ENCODE measurements at regions not wholly inside any gene's neighbourhood (a gene's known extent, or its start where the extent isn't known, plus 50 kb on each side); places are given as distances from the start of the nearest gene placed in this dataset.
A peak's percentile ranks its signal among the peaks of the same experiment; 100 is the strongest.

- Mint-ChIP-seq H3K9me3 (no peaks in the 10 kb centered on the region), H3K4me3 (peak overlapping the region; percentile 44 to 59 (median 55)), H3K27ac (no peak overlapping the region), H3K36me3 (ENCODE audit: low read depth) (no peaks in the 10 kb centered on the region), H3K27me3 (ENCODE audit: low read depth) (peaks cover 31% of the 10 kb centered on the region), H3K4me1 (no peaks in the 10 kb centered on the region)
- TF ChIP-seq CTCF (IDR thresholded peaks at IDR 0.05; ENCODE audit: unreplicated experiment in 3 of 3): no peak
Measured at GRCh38 chr2:199603721-199604291, 146.1 kb upstream of the SATB2 start.

- no peaks in the 10 kb centered on the region for H3K9me3 Mint-ChIP-seq
- TF ChIP-seq CTCF (IDR thresholded peaks at IDR 0.05; ENCODE audit: unreplicated experiment in 3 of 3): no peak
- H3K27me3 Mint-ChIP-seq (ENCODE audit: low read depth): peaks cover 31% of the 10 kb centered on the region
- H3K36me3 Mint-ChIP-seq (ENCODE audit: low read depth): no peaks in the 10 kb centered on the region
- peak overlapping the region in 2 of 3 experiments; percentile 47 to 55 for H3K4me3 Mint-ChIP-seq
- no peak overlapping the region for H3K27ac Mint-ChIP-seq
- no peaks in the 10 kb centered on the region for H3K4me1 Mint-ChIP-seq
Measured at GRCh38 chr2:199602896-199603717, 145.4 kb upstream of the SATB2 start.

GRCh38 chr2:199602271-199602895 is 144.6 kb upstream of the SATB2 start:
- no peaks in the 10 kb centered on the region for H3K36me3 Mint-ChIP-seq (ENCODE audit: low read depth)
- peaks cover 31% of the 10 kb centered on the region for H3K27me3 Mint-ChIP-seq (ENCODE audit: low read depth)
- H3K4me1 Mint-ChIP-seq: no peaks in the 10 kb centered on the region
- peak overlapping the region in 1 of 3 experiments; percentile 47 for H3K27ac Mint-ChIP-seq
- no peak for TF ChIP-seq CTCF (IDR thresholded peaks at IDR 0.05; ENCODE audit: unreplicated experiment in 3 of 3)
- H3K9me3 Mint-ChIP-seq: no peaks in the 10 kb centered on the region
- peak overlapping the region in 2 of 3 experiments; percentile 27 to 29 for H3K4me3 Mint-ChIP-seq

GRCh38 chr2:199596549-199596948 is 138.8 kb upstream of the SATB2 start:
- H3K4me1 Mint-ChIP-seq: no peaks in the 10 kb centered on the region
- no peaks in the 10 kb centered on the region for H3K9me3 Mint-ChIP-seq
- H3K27ac Mint-ChIP-seq: no peak overlapping the region
- peaks cover 10% of the 10 kb centered on the region for H3K27me3 Mint-ChIP-seq (ENCODE audit: low read depth)
- H3K4me3 Mint-ChIP-seq: no peak overlapping the region
- H3K36me3 Mint-ChIP-seq (ENCODE audit: low read depth): no peaks in the 10 kb centered on the region
- peak in 2 of 3 experiments; percentile 11 for TF ChIP-seq CTCF (IDR thresholded peaks at IDR 0.05; ENCODE audit: unreplicated experiment in 3 of 3)

GRCh38 chr2:199594443-199594842 is 136.7 kb upstream of the SATB2 start:
- Mint-ChIP-seq H3K9me3 (no peaks in the 10 kb centered on the region), H3K4me3 (no peak overlapping the region), H3K4me1 (peaks cover 16% of the 10 kb centered on the region), H3K36me3 (ENCODE audit: low read depth) (no peaks in the 10 kb centered on the region), H3K27me3 (ENCODE audit: low read depth) (peaks cover 7% of the 10 kb centered on the region), H3K27ac (no peak overlapping the region)
- TF ChIP-seq CTCF (IDR thresholded peaks at IDR 0.05; ENCODE audit: unreplicated experiment in 3 of 3): no peak
